ENCODE measurements at regions not wholly inside any gene's neighbourhood (a gene's known extent, or its start where the extent isn't known, plus 50 kb on each side); places are given as distances from the start of the nearest gene placed in this dataset.

DNA sequence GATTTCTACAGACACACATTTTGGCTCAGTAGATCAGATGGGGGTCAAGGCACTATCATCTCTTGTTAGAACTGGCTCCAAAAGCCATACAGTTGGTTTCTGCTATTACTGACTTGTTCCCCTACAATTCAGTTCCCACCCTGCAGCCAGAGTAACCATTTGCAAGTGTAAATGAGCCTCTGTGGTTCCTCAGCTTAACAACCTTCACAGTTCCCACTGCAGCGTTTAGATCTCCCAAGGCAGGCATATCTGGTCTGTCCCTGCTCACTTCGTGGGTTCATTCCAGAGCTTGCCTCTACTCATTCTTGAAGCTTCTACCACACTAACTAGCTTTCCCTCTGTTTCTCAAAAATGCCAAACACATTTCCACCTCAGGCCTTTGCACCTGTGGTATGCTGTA is 186.1 kb downstream of the CBLN1 start:
- no peak overlapping the region for H3K4me2 ChIP-seq
- H3K9me2 ChIP-seq = no peaks in the 10 kb centered on the region
- no peaks in the 10 kb centered on the region for H3K36me3 ChIP-seq (replicated peaks in 1 of 2; ENCODE audit: control insufficient read depth in 1 of 2, insufficient read depth in 2 of 2, low read length in 1 of 2)
- ChIA-PET POLR2A (no interaction called here), CTCF (no interaction called here)
- DNase-seq = no peak
- H3K4me1 ChIP-seq (ENCODE audit: control insufficient read depth in 1 of 2, insufficient read depth in 2 of 2, low read depth in 1 of 2, low read length in 1 of 2) = no peaks in the 10 kb centered on the region
- no peak overlapping the region for H3K4me3 ChIP-seq (ENCODE audit: low read depth in 2 of 2, low read length in 1 of 2)
- H3K27me3 ChIP-seq (ENCODE audit: insufficient read depth) = no peaks in the 10 kb centered on the region
- no peaks in the 10 kb centered on the region for H3F3A ChIP-seq (replicated peaks; ENCODE audit: insufficient read depth)
- TF ChIP-seq, protein P1, sequence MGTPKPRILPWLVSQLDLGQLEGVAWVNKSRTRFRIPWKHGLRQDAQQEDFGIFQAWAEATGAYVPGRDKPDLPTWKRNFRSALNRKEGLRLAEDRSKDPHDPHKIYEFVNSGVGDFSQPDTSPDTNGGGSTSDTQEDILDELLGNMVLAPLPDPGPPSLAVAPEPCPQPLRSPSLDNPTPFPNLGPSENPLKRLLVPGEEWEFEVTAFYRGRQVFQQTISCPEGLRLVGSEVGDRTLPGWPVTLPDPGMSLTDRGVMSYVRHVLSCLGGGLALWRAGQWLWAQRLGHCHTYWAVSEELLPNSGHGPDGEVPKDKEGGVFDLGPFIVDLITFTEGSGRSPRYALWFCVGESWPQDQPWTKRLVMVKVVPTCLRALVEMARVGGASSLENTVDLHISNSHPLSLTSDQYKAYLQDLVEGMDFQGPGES (IDR thresholded peaks at IDR 0.05; ENCODE audit: low read depth, low read length) = no peak
- TF ChIP-seq REST (IDR thresholded peaks at IDR 0.05; ENCODE audit: low read depth, low read length) (no peak), MXI1 (IDR thresholded peaks at IDR 0.05; ENCODE audit: low read depth, low read length) (no peak), NFIC (IDR thresholded peaks at IDR 0.05; ENCODE audit: borderline replicate concordance) (no peak), TEAD4 (IDR thresholded peaks at IDR 0.05; ENCODE audit: borderline replicate concordance, insufficient read depth) (no peak), RCOR1 (IDR thresholded peaks at IDR 0.05; ENCODE audit: low read length) (no peak)
- H3K27ac ChIP-seq (ENCODE audit: low read depth in 2 of 2, low read length in 1 of 2) = no peak overlapping the region
- WGBS (ENCODE audit: low lambda C conversion rate) = 3% methylated on average over 2 of the region's 2 CpGs
- H2AFZ ChIP-seq (ENCODE audit: low read depth) = no peak overlapping the region
- no peak overlapping the region for H3K9ac ChIP-seq
- H4K20me1 ChIP-seq (ENCODE audit: insufficient read depth) = no peaks in the 10 kb centered on the region
- no peaks in the 10 kb centered on the region for H3K79me2 ChIP-seq (ENCODE audit: insufficient read depth)
- no peaks in the 10 kb centered on the region for H3K9me3 ChIP-seq

DNA sequence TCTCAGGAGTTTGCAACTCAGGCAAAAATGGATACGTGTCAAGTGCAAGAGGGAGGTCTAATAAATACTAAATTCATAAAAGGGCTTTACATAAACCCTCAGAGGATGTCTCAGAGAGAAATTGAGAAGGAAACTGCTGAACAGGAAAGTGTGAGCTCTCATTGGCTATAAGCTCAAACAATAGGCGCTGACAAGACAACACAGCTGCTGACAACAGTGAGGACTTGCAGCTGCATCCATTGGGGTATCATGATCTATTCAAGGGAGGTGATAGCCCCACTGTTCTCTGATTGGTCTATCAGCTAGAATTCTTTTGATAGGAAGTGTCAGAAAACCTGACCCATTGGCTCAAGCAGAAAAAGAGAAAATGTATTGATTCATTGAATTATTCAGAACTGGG is 187.2 kb downstream of the CBLN1 start:
- CTCF ChIA-PET = no interaction called here
- H2AFZ ChIP-seq (ENCODE audit: low read depth) = no peak overlapping the region

More for the DNA sequence above, 187.2 kb downstream of the CBLN1 start:
- Histone ChIP-seq H3K79me2 (ENCODE audit: insufficient read depth) (no peaks in the 10 kb centered on the region), H3K9ac (no peak overlapping the region), H3K27ac (ENCODE audit: low read depth in 2 of 2, low read length in 1 of 2) (no peak overlapping the region), H3K27me3 (ENCODE audit: insufficient read depth) (no peaks in the 10 kb centered on the region), H3K4me1 (ENCODE audit: control insufficient read depth in 1 of 2, insufficient read depth in 2 of 2, low read depth in 1 of 2, low read length in 1 of 2) (no peaks in the 10 kb centered on the region), H3F3A (replicated peaks; ENCODE audit: insufficient read depth) (no peaks in the 10 kb centered on the region), H3K4me3 (ENCODE audit: low read depth in 2 of 2, low read length in 1 of 2) (no peak overlapping the region), H3K36me3 (replicated peaks in 1 of 2; ENCODE audit: control insufficient read depth in 1 of 2, insufficient read depth in 2 of 2, low read length in 1 of 2) (no peaks in the 10 kb centered on the region), H4K20me1 (ENCODE audit: insufficient read depth) (no peaks in the 10 kb centered on the region), H3K9me3 (no peaks in the 10 kb centered on the region), H3K4me2 (no peak overlapping the region), H3K9me2 (no peaks in the 10 kb centered on the region)
- no peak for DNase-seq
- POLR2A ChIA-PET = no interaction called here
- 15% methylated on average over 2 of the region's 2 CpGs for WGBS (ENCODE audit: low lambda C conversion rate)
- no peak for TF ChIP-seq NRF1 (IDR thresholded peaks at IDR 0.05; ENCODE audit: low read depth, low read length)
- TF ChIP-seq EZH2phosphoT487 (IDR thresholded peaks at IDR 0.05; ENCODE audit: borderline replicate concordance, low read depth) = no peak
- TF ChIP-seq POLR2AphosphoS5 (IDR thresholded peaks at IDR 0.05; ENCODE audit: low read depth, low read length) = no peak
- no peak for TF ChIP-seq RFX5 (IDR thresholded peaks at IDR 0.05; ENCODE audit: low read length)
- no peak for TF ChIP-seq REST (IDR thresholded peaks at IDR 0.05; ENCODE audit: low read depth, low read length)
- no peak for TF ChIP-seq GABPA (IDR thresholded peaks at IDR 0.05; ENCODE audit: low read depth)
- no peak for TF ChIP-seq YY1 (IDR thresholded peaks at IDR 0.05; ENCODE audit: low read depth)
- TF ChIP-seq TCF12 (IDR thresholded peaks at IDR 0.05) = no peak
- no peak for TF ChIP-seq ZBTB33 (IDR thresholded peaks at IDR 0.05; ENCODE audit: borderline replicate concordance, low read depth)
- TF ChIP-seq NFIC (IDR thresholded peaks at IDR 0.05; ENCODE audit: borderline replicate concordance) = no peak
